Tibial nerve (tissue), 4 donors: ENCODE measurements at regions not wholly inside any gene's neighbourhood (a gene's known extent, or its start where the extent isn't known, plus 50 kb on each side); places are given as distances from the start of the nearest gene placed in this dataset.
A peak's percentile ranks its signal among the peaks of the same experiment; 100 is the strongest.
"Not testable (repeated sequence)": the region's sequence is repeated elsewhere in the genome, so short reads cannot be mapped to it uniquely, and the experiment has no call there.

ENCODE experiments used
- DNase-seq, 2 donors: peaks; one replicate each; pipeline ENCODE4 v3.0.0-alpha.2; 2019; ENCODE audit warnings: low spot score in 2 of 2
- H3K27ac ChIP-seq, 4 donors: fragments of 200-600 bp; sonication (generic) in 3 of 4; one replicate each; pipeline ENCODE4 v1.5.1; 2017 to 2019; ENCODE audit warnings: mild to moderate bottlenecking in 1 of 4
- H3K27me3 ChIP-seq, 2 donors: fragments of 200-600 bp; sonication (generic) in 1 of 2; one replicate each; pipeline versions ENCODE4 v1.5.1 to v1.6.0; 2017 to 2019
- H3K36me3 ChIP-seq, 3 donors: fragments of 200-600 bp; sonication (generic); one replicate each; pipeline ENCODE4 v1.5.1; 2018 to 2019
- H3K4me1 ChIP-seq, 4 donors: fragments of 200-600 bp; sonication (generic) in 3 of 4; one replicate each; pipeline ENCODE4 v1.5.1; 2017 to 2019
- H3K4me3 ChIP-seq, 4 donors: fragments of 200-600 bp; sonication (generic) in 3 of 4; one replicate each; pipeline ENCODE4 v1.5.1; 2017 to 2019; ENCODE audit warnings: mild to moderate bottlenecking in 1 of 4, moderate library complexity in 1 of 4
- H3K9me3 ChIP-seq, 4 donors: fragments of 200-600 bp; sonication (generic) in 3 of 4; one replicate each; pipeline ENCODE4 v1.5.1; 2017 to 2019
- EP300 ChIP-seq, 2 donors: sonication (generic); formaldehyde crosslinking; IDR thresholded peaks; one replicate each; pipeline ENCODE4 v1.6.1; 2017; ENCODE audit warnings: antibody characterized with exemption in 2 of 2, mild to moderate bottlenecking in 1 of 2
- POLR2A ChIP-seq, 2 donors: fragments of 450-650 bp; IDR thresholded peaks; one replicate each; pipeline ENCODE4 v1.6.1; 2017; ENCODE audit warnings: antibody characterized with exemption in 2 of 2, mild to moderate bottlenecking in 2 of 2, moderate library complexity in 2 of 2
- WGBS, 2 donors: methylation state at CpG; one replicate each; pipeline ENCODE4 v1.1.5; 2018; 5-methylcytosine and 5-hydroxymethylcytosine counted together
- TF ChIP-seq, protein P1 (sequence below), 5 experiments: fragments of 200-600 bp in 3 of 5; fragments of 450-650 bp in 2 of 5; sonication (generic) in 3 of 5; IDR thresholded peaks; one replicate each; pipeline ENCODE4 v1.5.1; 2016 to 2019; ENCODE audit warnings: antibody characterized with exemption in 5 of 5, mild to moderate bottlenecking in 3 of 5, moderate library complexity in 2 of 5

DNA sequence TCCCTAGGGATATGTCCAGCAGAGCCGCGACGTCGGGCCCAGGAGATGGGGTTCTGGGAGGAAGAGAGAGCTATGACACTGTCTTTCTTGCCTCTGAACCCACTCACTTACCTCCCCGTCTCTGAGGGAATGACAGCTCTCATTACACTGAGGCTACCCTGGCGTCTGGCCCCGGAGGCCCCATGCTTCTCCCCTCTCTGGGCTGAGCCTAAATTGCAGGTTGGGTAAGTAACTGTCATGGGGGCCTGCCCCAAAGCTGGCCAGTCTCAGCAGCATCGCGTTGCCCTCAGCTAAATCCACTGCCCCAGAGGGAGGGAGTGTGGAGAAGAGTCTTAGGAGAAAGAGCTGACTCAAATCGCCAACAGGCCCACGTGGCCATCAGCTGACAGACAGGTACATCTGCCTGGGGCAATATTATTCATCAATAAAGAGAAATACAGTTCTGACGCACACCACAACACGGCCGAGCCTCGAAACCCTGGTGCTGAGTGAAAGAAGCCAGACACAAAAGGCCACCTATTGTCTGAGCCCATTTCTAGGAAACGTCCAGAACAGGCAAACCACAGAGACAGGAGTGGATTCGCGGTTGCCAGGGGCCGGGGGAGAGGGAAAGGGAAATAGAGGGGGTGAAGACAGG lies 156.4 kb downstream of the C16orf95 start:
- no peak for DNase-seq
- Histone ChIP-seq H3K36me3 (no peaks in the 10 kb centered on the region), H3K27ac (peak overlapping the region in 2 of 4 donors; percentile 34 to 35), H3K9me3 (no peaks in the 10 kb centered on the region), H3K4me3 (no peak overlapping the region), H3K27me3 (no peaks in the 10 kb centered on the region), H3K4me1 (peaks cover 0 to 8% (median 0%) of the 10 kb centered on the region in 4 donors)
- TF ChIP-seq, protein P1, sequence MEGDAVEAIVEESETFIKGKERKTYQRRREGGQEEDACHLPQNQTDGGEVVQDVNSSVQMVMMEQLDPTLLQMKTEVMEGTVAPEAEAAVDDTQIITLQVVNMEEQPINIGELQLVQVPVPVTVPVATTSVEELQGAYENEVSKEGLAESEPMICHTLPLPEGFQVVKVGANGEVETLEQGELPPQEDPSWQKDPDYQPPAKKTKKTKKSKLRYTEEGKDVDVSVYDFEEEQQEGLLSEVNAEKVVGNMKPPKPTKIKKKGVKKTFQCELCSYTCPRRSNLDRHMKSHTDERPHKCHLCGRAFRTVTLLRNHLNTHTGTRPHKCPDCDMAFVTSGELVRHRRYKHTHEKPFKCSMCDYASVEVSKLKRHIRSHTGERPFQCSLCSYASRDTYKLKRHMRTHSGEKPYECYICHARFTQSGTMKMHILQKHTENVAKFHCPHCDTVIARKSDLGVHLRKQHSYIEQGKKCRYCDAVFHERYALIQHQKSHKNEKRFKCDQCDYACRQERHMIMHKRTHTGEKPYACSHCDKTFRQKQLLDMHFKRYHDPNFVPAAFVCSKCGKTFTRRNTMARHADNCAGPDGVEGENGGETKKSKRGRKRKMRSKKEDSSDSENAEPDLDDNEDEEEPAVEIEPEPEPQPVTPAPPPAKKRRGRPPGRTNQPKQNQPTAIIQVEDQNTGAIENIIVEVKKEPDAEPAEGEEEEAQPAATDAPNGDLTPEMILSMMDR (IDR thresholded peaks at IDR 0.05), result no peak
- TF ChIP-seq POLR2A (IDR thresholded peaks at IDR 0.05) (no peak), EP300 (IDR thresholded peaks at IDR 0.05) (no peak)
- WGBS, 2 donors, result 64 to 72% methylated on average over 18 to 19 of the region's 19 CpGs

DNA sequence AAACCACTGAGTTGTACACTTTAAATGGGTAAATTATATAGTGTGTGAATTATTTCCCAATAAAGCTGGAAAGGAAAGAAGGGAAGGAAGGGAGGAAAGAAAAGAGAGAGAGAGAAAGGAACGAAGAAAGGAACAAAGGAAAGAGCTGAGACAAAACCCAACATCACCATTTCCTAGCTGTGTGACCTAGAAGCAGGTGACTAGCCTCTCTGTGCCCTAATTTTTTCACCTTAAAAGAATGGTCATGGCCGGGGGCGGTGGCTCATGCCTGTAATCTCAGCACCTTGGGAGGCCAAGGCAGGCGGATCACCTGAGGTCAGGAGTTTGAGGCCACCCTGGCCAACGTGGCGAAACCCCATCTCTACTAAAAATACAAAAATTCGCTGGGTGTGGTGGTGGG lies 155.8 kb downstream of the C16orf95 start:
- H3K9me3 ChIP-seq, H3K27ac ChIP-seq, H3K4me3 ChIP-seq, H3K36me3 ChIP-seq, H3K27me3 ChIP-seq, H3K4me1 ChIP-seq, DNase-seq: not testable (repeated sequence)
- WGBS, 2 donors, result 91 to 95% methylated on average over 7 of the region's 7 CpGs

DNA sequence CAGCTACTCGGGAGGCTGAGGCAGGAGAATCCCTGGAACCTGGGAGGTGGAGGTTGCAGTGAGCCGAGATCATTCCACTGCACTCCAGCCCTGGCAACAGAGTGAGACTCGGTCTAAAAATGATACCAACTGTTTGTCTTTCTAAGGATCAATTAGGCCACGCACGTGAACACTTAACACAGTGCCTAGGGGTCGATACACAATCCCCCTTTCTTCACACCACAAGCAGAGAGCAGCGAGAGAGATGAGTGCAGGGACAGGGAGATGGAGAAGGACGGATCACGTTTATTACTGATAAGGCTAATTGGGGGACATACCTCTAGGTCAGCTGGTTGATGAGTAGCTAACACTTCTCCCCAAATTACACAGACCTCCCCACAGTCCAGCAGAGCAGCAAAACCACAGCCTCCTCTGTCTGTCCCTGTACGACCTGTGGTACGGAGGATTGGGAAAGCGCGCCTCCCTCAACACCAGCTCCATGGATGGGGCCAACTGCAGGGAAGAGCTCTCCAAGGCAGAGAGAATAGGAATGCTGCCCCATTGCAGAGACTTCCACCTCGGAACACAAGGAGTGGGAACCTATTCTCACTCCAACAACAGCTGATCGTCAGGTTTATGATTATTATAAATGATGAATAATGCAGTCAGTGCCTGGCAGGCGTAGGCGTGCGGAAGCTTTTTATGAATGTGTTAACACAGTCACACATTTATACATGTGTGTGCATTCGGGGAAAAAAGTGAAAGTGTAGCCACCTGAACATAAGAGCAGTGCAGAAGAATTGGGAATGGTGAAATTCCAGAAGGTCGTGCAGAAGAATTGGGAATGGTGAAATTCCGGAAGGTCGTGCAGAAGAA lies 155.1 kb downstream of the C16orf95 start:
- H3K9me3 ChIP-seq, result no peaks in the 10 kb centered on the region
- no peak overlapping the region for H3K4me3 ChIP-seq
- no peaks in the 10 kb centered on the region for H3K27me3 ChIP-seq
- DNase-seq, result no peak
- TF ChIP-seq, protein P1 (IDR thresholded peaks at IDR 0.05), result no peak
- TF ChIP-seq POLR2A (IDR thresholded peaks at IDR 0.05), result no peak
- TF ChIP-seq EP300 (IDR thresholded peaks at IDR 0.05), result no peak
- no peaks in the 10 kb centered on the region for H3K36me3 ChIP-seq
- 81% methylated on average over 22 of the region's 22 CpGs for WGBS, 2 donors
- no peak overlapping the region for H3K27ac ChIP-seq
- H3K4me1 ChIP-seq, result peaks cover 0 to 8% (median 0%) of the 10 kb centered on the region in 4 donors

DNA sequence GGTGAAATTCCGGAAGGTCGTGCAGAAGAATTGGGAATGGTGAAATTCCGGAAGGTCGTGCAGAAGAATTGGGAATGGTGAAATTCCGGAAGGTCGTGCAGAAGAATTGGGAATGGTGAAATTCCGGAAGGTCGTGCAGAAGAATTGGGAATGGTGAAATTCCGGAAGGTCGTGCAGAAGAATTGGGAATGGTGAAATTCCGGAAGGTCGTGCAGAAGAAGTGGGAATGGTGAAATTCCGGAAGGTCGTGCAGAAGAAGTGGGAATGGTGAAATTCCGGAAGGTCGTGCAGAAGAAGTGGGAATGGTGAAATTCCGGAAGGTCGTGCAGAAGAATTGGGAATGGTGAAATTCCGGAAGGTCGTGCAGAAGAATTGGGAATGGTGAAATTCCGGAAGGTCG lies 154.4 kb downstream of the C16orf95 start:
- H3K27ac ChIP-seq, H3K9me3 ChIP-seq, H3K4me1 ChIP-seq, H3K36me3 ChIP-seq, H3K27me3 ChIP-seq, DNase-seq, H3K4me3 ChIP-seq: not testable (repeated sequence)
- 96 to 100% methylated on average over 4 to 14 of the region's 22 CpGs for WGBS, 2 donors

DNA sequence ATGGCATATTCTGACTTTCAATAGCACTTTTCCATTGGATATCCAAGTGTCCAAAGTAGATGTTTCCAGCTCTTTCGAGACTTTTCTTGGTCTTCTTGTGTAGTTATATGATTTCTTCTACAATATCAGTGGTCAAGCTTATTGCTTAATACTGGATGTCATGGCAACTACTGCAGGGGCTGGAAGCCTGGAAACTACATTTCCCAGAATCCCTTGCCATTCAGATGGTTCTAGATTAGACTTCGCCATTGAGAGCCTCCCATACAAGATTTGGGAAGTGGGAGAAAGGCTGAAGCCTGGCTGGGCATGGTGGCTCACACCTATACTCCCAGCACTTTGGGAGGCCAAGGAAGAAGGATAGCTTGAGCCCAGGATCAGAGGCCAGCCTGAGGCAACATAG lies 153.6 kb downstream of the C16orf95 start:
- 91 to 96% methylated on average over 2 of the region's 2 CpGs for WGBS, 2 donors
- TF ChIP-seq EP300 (IDR thresholded peaks at IDR 0.05) (no peak), POLR2A (IDR thresholded peaks at IDR 0.05) (no peak)
- TF ChIP-seq, protein P1 (IDR thresholded peaks at IDR 0.05), result no peak
- Histone ChIP-seq H3K27ac (no peak overlapping the region), H3K36me3 (no peaks in the 10 kb centered on the region), H3K27me3 (no peaks in the 10 kb centered on the region), H3K4me1 (peaks cover 0 to 8% (median 0%) of the 10 kb centered on the region in 4 donors), H3K9me3 (no peaks in the 10 kb centered on the region), H3K4me3 (no peak overlapping the region)
- DNase-seq, result no peak

DNA sequence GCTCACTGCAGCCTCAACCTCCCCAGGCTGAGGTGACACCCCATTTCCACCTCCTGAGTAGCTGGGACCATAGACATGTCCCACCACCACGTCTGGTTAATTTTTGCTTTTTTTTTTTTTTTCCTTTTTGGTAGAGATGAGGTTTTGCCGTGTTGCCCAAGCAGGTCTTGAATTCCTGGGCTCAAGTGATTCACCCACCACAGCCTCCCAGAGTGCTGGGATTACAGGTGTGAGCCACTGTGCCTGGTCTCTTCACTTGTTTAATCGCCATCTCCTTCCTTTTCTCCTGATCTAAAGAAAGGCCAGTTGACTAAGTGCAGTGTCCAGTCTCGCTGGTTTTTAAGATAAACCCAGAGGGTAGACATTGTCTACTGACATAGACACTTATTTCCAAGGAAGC lies 152.0 kb downstream of the C16orf95 start:
- H3K36me3 ChIP-seq, result no peaks in the 10 kb centered on the region
- H3K4me1 ChIP-seq, result peaks cover 0 to 17% (median 0%) of the 10 kb centered on the region in 4 donors
- no peak overlapping the region for H3K27ac ChIP-seq
- no peaks in the 10 kb centered on the region for H3K27me3 ChIP-seq
- WGBS, 2 donors, result 92 to 94% methylated on average over 4 of the region's 4 CpGs
- H3K4me3 ChIP-seq, result no peak overlapping the region
- no peaks in the 10 kb centered on the region for H3K9me3 ChIP-seq
- DNase-seq, result no peak
- TF ChIP-seq POLR2A (IDR thresholded peaks at IDR 0.05), result no peak
